ENCODE measurements at regions not wholly inside any gene's neighbourhood (a gene's known extent, or its start where the extent isn't known, plus 50 kb on each side); places are given as distances from the start of the nearest gene placed in this dataset.

GRCh38 chr1:116851846-116852245 is 57.9 kb upstream of the PTGFRN start:
- DNase-seq: no peak

- DNase-seq: no peak
Measured at GRCh38 chr1:116852367-116852766, 57.3 kb upstream of the PTGFRN start.

GRCh38 chr1:116852910-116853309 is 56.8 kb upstream of the PTGFRN start:
- no peak for DNase-seq

GRCh38 chr1:116853680-116854402 is 55.9 kb upstream of the PTGFRN start:
- DNase-seq: no peak

GRCh38 chr1:116854403-116854690 is 55.4 kb upstream of the PTGFRN start:
- no peak for DNase-seq

- no peak for DNase-seq
Measured at GRCh38 chr1:116854716-116855115, 55.0 kb upstream of the PTGFRN start.

- no peak for DNase-seq
Measured at GRCh38 chr1:116855191-116855619, 54.5 kb upstream of the PTGFRN start.

GRCh38 chr1:116855773-116856201 is 53.9 kb upstream of the PTGFRN start:
- DNase-seq: no peak

GRCh38 chr1:116856312-116856711 is 53.4 kb upstream of the PTGFRN start:
- DNase-seq: no peak

- DNase-seq: no peak
Measured at GRCh38 chr1:116857092-116857491, 52.6 kb upstream of the PTGFRN start.

Measured in activated naive CD4-positive, alpha-beta T cell treated with Interleukin-2 at 50 U/mL for 16 hours (primary cell).